Kidney (tissue), 13 donors: ENCODE measurements at regions not wholly inside any gene's neighbourhood (a gene's known extent, or its start where the extent isn't known, plus 50 kb on each side); places are given as distances from the start of the nearest gene placed in this dataset.
A peak's percentile ranks its signal among the peaks of the same experiment; 100 is the strongest.
"Not testable (repeated sequence)": the region's sequence is repeated elsewhere in the genome, so short reads cannot be mapped to it uniquely, and the experiment has no call there.

Source experiments
- DNase-seq, 5 donors: peaks; one replicate each; pipeline ENCODE4 v3.0.0-alpha.2; 2013 to 2020
- FAIRE-seq: peaks from 2 replicates; lab custom pipeline; 2012; peaks lifted over from hg19 to GRCh38; lab: Jason Lieb, UNC
- H3K27ac ChIP-seq, 2 donors: one replicate each; pipeline ENCODE4 v1.7.0; 2013; ENCODE audit warnings: low read depth in 2 of 2, low read length in 2 of 2, inconsistent platforms in 1 of 2
- H3K27me3 ChIP-seq: one replicate; pipeline ENCODE4 v1.7.1; 2013; ENCODE audit warnings: low read length, inconsistent platforms; ENCODE audit not compliant: control insufficient read depth, insufficient read depth
- H3K36me3 ChIP-seq, 3 donors: one replicate each; pipeline versions ENCODE4 v1.7.0 to v1.7.1; 2013; ENCODE audit warnings: low read length in 3 of 3, control low read depth in 1 of 3, inconsistent platforms in 1 of 3; ENCODE audit not compliant: insufficient read depth in 3 of 3, control insufficient read depth in 2 of 3
- H3K4me1 ChIP-seq, 3 donors: one replicate each; pipeline versions ENCODE4 v1.7.0 to v1.7.1; 2013; ENCODE audit warnings: low read length in 3 of 3, inconsistent platforms in 1 of 3, low read depth in 1 of 3; ENCODE audit not compliant: control insufficient read depth in 2 of 3, insufficient read depth in 2 of 3
- H3K4me3 ChIP-seq, 3 donors: one replicate each; pipeline versions ENCODE4 v1.7.0 to v1.8.1; 2013; ENCODE audit warnings: low read length in 3 of 3, control low read depth in 1 of 3, inconsistent platforms in 1 of 3
- H3K9ac ChIP-seq, 3 donors: one replicate each; pipeline versions ENCODE4 v1.7.0 to v1.7.1; 2013; ENCODE audit warnings: low read length in 3 of 3, control low read depth in 1 of 3, inconsistent platforms in 1 of 3
- H3K9me3 ChIP-seq, 3 donors: one replicate each; pipeline versions ENCODE4 v1.7.0 to v1.7.1; 2013; ENCODE audit warnings: low read length in 3 of 3, control low read depth in 1 of 3, inconsistent platforms in 1 of 3; ENCODE audit not compliant: control insufficient read depth in 2 of 3, insufficient read depth in 1 of 3
- intact Hi-C: fragments of 100-400 bp; cut with DNase I; formaldehyde crosslinking; loops from one replicate; pipeline ENCODE4 v1.11.1; 2022
- TF ChIP-seq, protein P1 (sequence below): IDR thresholded peaks from 3 replicates; pipeline ENCODE4 v1.5.1; 2012; ENCODE audit warnings: mild to moderate bottlenecking, moderate library complexity, borderline replicate concordance; ENCODE audit not compliant: insufficient read depth; ENCODE audit errors: extremely low read depth
- donor health status: control.
- donor health status: control.
- donor health status: control.
- donor health status: control.
- donor health status: control.
- donor health status: DM: yes; HTN: yes; CAD: no.
- donor health status: Normal renal cell carcinoma (clear cell type).

DNA sequence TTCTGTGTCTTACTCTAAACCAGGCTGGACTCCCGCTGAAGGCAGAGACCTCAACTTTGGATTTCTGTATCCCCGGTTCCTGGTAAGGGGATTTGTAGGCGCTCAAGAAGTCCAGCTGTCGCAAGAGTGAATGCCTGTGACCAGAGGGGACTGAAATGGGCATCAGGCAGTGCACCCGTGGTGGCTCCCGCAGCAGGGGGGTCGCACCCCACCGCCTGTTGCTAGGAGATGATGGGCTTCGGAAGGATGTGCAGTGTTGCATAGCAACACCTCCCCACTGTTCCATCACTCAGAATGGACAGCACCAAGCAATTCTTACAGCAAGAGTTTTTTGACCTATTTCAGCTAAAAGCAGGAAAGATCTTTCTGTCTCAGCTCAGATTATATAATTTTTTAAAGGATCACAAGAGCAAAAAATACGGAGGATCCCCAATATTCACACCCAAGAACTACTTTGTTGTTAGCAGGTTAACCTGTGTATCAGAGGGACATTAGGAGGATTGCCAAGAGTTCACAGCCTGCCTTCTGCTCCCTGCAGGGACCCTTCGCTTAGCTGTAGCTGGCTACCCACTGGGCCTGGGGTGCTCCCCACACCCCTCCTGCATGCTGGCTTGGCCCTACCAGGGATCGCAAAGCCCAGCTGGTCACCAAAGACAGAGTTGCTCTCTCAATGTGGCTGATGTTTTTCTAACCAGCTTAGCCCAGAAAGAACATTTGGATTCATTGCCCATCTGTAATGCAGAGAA, 63.8 kb downstream of the SOWAHC start:
- H3K27me3 ChIP-seq: no peaks in the 10 kb centered on the region
- FAIRE-seq (no peak), DNase-seq (peak in 1 of 5 donors; percentile 36)
- H3K9ac ChIP-seq: no peak overlapping the region
- H3K36me3 ChIP-seq: no peaks in the 10 kb centered on the region
- TF ChIP-seq, protein P1, sequence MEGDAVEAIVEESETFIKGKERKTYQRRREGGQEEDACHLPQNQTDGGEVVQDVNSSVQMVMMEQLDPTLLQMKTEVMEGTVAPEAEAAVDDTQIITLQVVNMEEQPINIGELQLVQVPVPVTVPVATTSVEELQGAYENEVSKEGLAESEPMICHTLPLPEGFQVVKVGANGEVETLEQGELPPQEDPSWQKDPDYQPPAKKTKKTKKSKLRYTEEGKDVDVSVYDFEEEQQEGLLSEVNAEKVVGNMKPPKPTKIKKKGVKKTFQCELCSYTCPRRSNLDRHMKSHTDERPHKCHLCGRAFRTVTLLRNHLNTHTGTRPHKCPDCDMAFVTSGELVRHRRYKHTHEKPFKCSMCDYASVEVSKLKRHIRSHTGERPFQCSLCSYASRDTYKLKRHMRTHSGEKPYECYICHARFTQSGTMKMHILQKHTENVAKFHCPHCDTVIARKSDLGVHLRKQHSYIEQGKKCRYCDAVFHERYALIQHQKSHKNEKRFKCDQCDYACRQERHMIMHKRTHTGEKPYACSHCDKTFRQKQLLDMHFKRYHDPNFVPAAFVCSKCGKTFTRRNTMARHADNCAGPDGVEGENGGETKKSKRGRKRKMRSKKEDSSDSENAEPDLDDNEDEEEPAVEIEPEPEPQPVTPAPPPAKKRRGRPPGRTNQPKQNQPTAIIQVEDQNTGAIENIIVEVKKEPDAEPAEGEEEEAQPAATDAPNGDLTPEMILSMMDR: no peak
- H3K9me3 ChIP-seq: no peaks in the 10 kb centered on the region
- intact Hi-C loops: no loop called here
- no peak overlapping the region for H3K4me3 ChIP-seq
- peaks cover 4 to 11% (median 9%) of the 10 kb centered on the region in 3 donors for H3K4me1 ChIP-seq
- H3K27ac ChIP-seq: no peak overlapping the region

DNA sequence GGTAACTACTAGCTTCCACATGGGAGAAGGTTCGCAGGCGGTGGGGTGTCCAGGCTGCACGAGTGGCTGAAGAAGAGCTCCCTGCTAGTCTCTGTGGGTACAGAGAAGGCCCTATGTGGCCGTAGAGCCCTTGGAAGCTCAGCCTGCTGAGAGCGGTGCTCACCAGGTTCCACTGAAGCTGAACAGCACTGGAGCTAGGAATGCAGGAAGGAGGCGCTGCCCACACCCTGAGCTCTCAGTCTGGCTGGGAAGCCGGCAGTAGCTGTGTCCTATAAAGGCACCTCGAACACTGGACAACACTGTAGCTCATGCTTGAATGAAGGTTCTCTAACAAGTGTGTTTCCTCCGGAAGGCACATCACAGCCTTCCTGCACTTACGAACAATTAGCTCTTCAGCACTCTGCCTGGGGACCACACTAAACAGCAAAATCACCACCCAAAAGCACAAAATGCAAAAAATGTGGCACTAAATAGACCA, 64.6 kb downstream of the SOWAHC start:
- H3K9ac ChIP-seq, intact Hi-C loops: not testable (repeated sequence)
- DNase-seq: peak in 1 of 5 donors; percentile 28

DNA sequence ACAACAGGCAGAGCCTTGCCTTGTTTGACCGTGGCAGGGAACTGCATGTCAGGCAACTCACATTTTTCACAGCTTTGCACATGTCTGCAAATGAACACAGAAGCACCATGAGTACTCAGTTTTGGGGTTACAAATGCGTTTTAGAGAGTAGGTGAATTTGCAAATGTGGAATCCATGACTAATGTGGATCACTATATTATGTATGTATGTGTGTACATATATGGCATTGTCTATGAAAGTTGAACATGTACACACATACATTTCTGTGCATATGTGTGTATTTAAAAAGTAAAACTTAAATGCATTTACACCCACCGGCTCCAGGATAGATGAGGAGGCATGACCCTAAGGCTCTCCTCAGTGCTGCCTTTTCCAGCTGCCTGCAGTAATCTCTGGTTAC, 65.1 kb downstream of the SOWAHC start:
- peak in 1 of 5 donors; percentile 13 for DNase-seq
- TF ChIP-seq, protein P1: no peak
- Histone ChIP-seq H3K4me3 (no peak overlapping the region), H3K27ac (no peak overlapping the region), H3K27me3 (no peaks in the 10 kb centered on the region), H3K4me1 (peaks cover 4 to 11% (median 9%) of the 10 kb centered on the region in 3 donors), H3K9me3 (no peaks in the 10 kb centered on the region), H3K36me3 (no peaks in the 10 kb centered on the region), H3K9ac (no peak overlapping the region)
- FAIRE-seq: no peak
- intact Hi-C loops: no loop called here

More for the DNA sequence above, 64.6 kb downstream of the SOWAHC start:
- H3K9me3 ChIP-seq, H3K27ac ChIP-seq, H3K4me3 ChIP-seq, FAIRE-seq, H3K36me3 ChIP-seq, H3K27me3 ChIP-seq: not testable (repeated sequence)
- peaks cover 4 to 11% (median 9%) of the 10 kb centered on the region in 3 donors for H3K4me1 ChIP-seq

DNA sequence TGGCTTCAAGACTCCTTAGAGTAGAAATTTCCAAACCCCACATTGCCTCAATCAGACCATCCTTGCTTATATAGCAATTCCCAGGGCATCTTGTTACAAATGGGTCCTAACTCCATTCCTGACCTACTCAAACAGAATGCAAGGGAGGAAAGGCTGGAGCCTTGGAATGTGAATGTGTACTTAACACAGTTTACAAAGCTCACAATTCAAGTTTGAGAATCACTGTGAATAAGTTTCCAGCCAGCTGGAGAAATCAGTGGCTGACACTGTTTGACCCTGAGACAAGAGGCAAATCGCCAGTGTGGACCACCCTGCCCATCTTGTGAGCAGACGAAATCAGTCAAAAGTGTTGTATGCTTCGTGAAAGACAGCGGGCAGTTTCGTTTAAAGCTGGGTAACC, 65.5 kb downstream of the SOWAHC start:
- H3K9ac ChIP-seq: no peak overlapping the region
- H3K36me3 ChIP-seq: no peaks in the 10 kb centered on the region
- TF ChIP-seq, protein P1: no peak
- intact Hi-C loops: no loop called here
- H3K27ac ChIP-seq: no peak overlapping the region
- no peaks in the 10 kb centered on the region for H3K27me3 ChIP-seq
- peaks cover 4 to 11% (median 9%) of the 10 kb centered on the region in 3 donors for H3K4me1 ChIP-seq
- H3K4me3 ChIP-seq: no peak overlapping the region
- no peak for FAIRE-seq
- peak in 2 of 5 donors; percentile 25 to 40 for DNase-seq
- H3K9me3 ChIP-seq: no peaks in the 10 kb centered on the region
